Trophoblast cell (in vitro differentiated cells and primary cell): ENCODE measurements at regions not wholly inside any gene's neighbourhood (a gene's known extent, or its start where the extent isn't known, plus 50 kb on each side); places are given as distances from the start of the nearest gene placed in this dataset.

Experiments
- DNase-seq, 2 donors: peaks; one replicate each; pipeline ENCODE4 v3.0.0-alpha.2; 2016
- H2AFZ ChIP-seq: 2 replicates; pipeline ENCODE4 v1.6.1; 2013; ENCODE audit warnings: low read length, moderate library complexity, mild to moderate bottlenecking; ENCODE audit not compliant: insufficient read depth, poor library complexity
- H2AK5ac ChIP-seq: 2 replicates; pipeline ENCODE4 v1.6.1; 2013; ENCODE audit warnings: mild to moderate bottlenecking, low read length
- H2BK120ac ChIP-seq: 2 replicates; pipeline ENCODE4 v1.6.1; 2013; ENCODE audit warnings: low read length, mild to moderate bottlenecking, moderate library complexity; ENCODE audit not compliant: insufficient read depth, poor library complexity
- H2BK12ac ChIP-seq: 2 replicates; pipeline ENCODE4 v1.6.1; 2013; ENCODE audit warnings: mild to moderate bottlenecking, low read length, moderate library complexity
- H2BK5ac ChIP-seq: 2 replicates; pipeline ENCODE4 v1.6.1; 2013; ENCODE audit warnings: low read length, low read depth, moderate library complexity, mild to moderate bottlenecking; ENCODE audit not compliant: poor library complexity
- H3K14ac ChIP-seq: 2 replicates; pipeline ENCODE4 v1.6.1; 2013; ENCODE audit warnings: mild to moderate bottlenecking, low read length
- H3K18ac ChIP-seq: 2 replicates; pipeline ENCODE4 v1.6.1; 2013; ENCODE audit warnings: mild to moderate bottlenecking, low read length
- H3K23ac ChIP-seq: 2 replicates; pipeline ENCODE4 v1.6.1; 2013; ENCODE audit warnings: low read length
- H3K27ac ChIP-seq: 2 replicates; pipeline ENCODE4 v1.5.1; 2013; ENCODE audit warnings: low read depth, mild to moderate bottlenecking, inconsistent platforms, low read length, moderate library complexity
- H3K27me3 ChIP-seq: 2 replicates; pipeline ENCODE4 v1.6.1; 2013; ENCODE audit warnings: inconsistent platforms, mild to moderate bottlenecking, low read length, moderate library complexity; ENCODE audit not compliant: insufficient read depth
- H3K36me3 ChIP-seq, 2 experiments: 1 replicate in 1 of 2; 2 replicates in 1 of 2; pipeline ENCODE4 v1.6.1; 2013; ENCODE audit warnings: low read length in 2 of 2, mild to moderate bottlenecking in 2 of 2, moderate library complexity in 1 of 2; ENCODE audit not compliant: insufficient read depth in 2 of 2, control insufficient read depth in 1 of 2
- H3K4ac ChIP-seq: 2 replicates; pipeline ENCODE4 v1.6.1; 2013; ENCODE audit warnings: low read depth, mild to moderate bottlenecking, low read length, moderate library complexity
- H3K4me1 ChIP-seq, 2 experiments: 1 replicate in 1 of 2; 2 replicates in 1 of 2; pipeline ENCODE4 v1.6.1; 2013; ENCODE audit warnings: low read length in 2 of 2, mild to moderate bottlenecking in 2 of 2, moderate library complexity in 1 of 2; ENCODE audit not compliant: insufficient read depth in 2 of 2, control insufficient read depth in 1 of 2
- H3K4me2 ChIP-seq: 2 replicates; pipeline ENCODE4 v1.6.1; 2013; ENCODE audit warnings: inconsistent platforms, mild to moderate bottlenecking, low read length, moderate library complexity
- H3K4me3 ChIP-seq: 2 replicates; pipeline ENCODE4 v1.5.1; 2013; ENCODE audit warnings: mild to moderate bottlenecking, low read depth, low read length, inconsistent platforms
- H3K79me1 ChIP-seq: one replicate; pipeline ENCODE4 v1.6.1; 2013; ENCODE audit warnings: low read length
- H3K79me2 ChIP-seq: 2 replicates; pipeline ENCODE4 v1.6.1; 2013; ENCODE audit warnings: low read length, mild to moderate bottlenecking; ENCODE audit not compliant: control insufficient read depth, insufficient read depth, poor library complexity
- H3K9ac ChIP-seq: 2 replicates; pipeline ENCODE4 v1.6.1; 2013; ENCODE audit warnings: mild to moderate bottlenecking, low read length
- H3K9me3 ChIP-seq: 2 replicates; pipeline ENCODE4 v1.6.1; 2013; ENCODE audit warnings: low read depth, mild to moderate bottlenecking, control low read depth, inconsistent platforms, low read length; ENCODE audit not compliant: insufficient read depth
- H4K12ac ChIP-seq: 2 replicates; pipeline ENCODE4 v1.6.1; 2013; ENCODE audit warnings: low read depth, mild to moderate bottlenecking, low read length, moderate library complexity
- H4K8ac ChIP-seq: 2 replicates; pipeline ENCODE4 v1.6.1; 2013; ENCODE audit warnings: low read depth, mild to moderate bottlenecking, low read length, moderate library complexity
- H4K91ac ChIP-seq: one replicate; pipeline ENCODE4 v1.6.1; 2013; ENCODE audit warnings: low read depth, mild to moderate bottlenecking, low read length, moderate library complexity
- WGBS: extraction: QIAGEN DNeasy Blood & Tissue Kit; methylation state at CpG from one replicate; pipeline ENCODE4 v1.1.7; 2013; ENCODE audit warnings: missing lambda C conversion rate; ENCODE audit not compliant: insufficient read length, insufficient coverage; ENCODE audit errors: extremely low coverage; 5-methylcytosine and 5-hydroxymethylcytosine counted together

- H3K4ac ChIP-seq, result no peak overlapping the region
- no peaks in the 10 kb centered on the region for H3K4me1 ChIP-seq
- H2BK120ac ChIP-seq, result no peak overlapping the region
- no peak overlapping the region for H3K4me2 ChIP-seq
- H3K9me3 ChIP-seq, result no peaks in the 10 kb centered on the region
- H3K36me3 ChIP-seq, result no peaks in the 10 kb centered on the region
- no peak overlapping the region for H4K91ac ChIP-seq
- WGBS, result no CpG with 5 or more reads among the region's 3 CpGs
- H2BK12ac ChIP-seq, result no peak overlapping the region
- H4K12ac ChIP-seq, result no peak overlapping the region
- no peak overlapping the region for H3K27ac ChIP-seq
- no peak overlapping the region for H3K9ac ChIP-seq
- H3K79me2 ChIP-seq, result no peaks in the 10 kb centered on the region
- H3K18ac ChIP-seq, result no peak overlapping the region
- H3K27me3 ChIP-seq, result no peaks in the 10 kb centered on the region
- no peak overlapping the region for H3K4me3 ChIP-seq
- no peak overlapping the region for H3K14ac ChIP-seq
- no peak overlapping the region for H2AFZ ChIP-seq
- H3K23ac ChIP-seq, result no peak overlapping the region
- H3K79me1 ChIP-seq, result no peaks in the 10 kb centered on the region
- no peak for DNase-seq
- no peak overlapping the region for H2BK5ac ChIP-seq
- H4K8ac ChIP-seq, result no peak overlapping the region
- no peak overlapping the region for H2AK5ac ChIP-seq
These were observed 89.4 kb upstream of the TLL1 start for GRCh38 chr4:165783626-165784025.

- H2BK12ac ChIP-seq, result no peak overlapping the region
- no peak overlapping the region for H2BK5ac ChIP-seq
- no peaks in the 10 kb centered on the region for H3K79me1 ChIP-seq
- no peaks in the 10 kb centered on the region for H3K4me1 ChIP-seq
- no peak overlapping the region for H3K4me2 ChIP-seq
- H2AK5ac ChIP-seq, result no peak overlapping the region
- H3K18ac ChIP-seq, result no peak overlapping the region
- H3K4me3 ChIP-seq, result no peak overlapping the region
- no peak overlapping the region for H3K14ac ChIP-seq
- no peak for DNase-seq
- no peak overlapping the region for H3K4ac ChIP-seq
- no peak overlapping the region for H2AFZ ChIP-seq
- H3K36me3 ChIP-seq, result no peaks in the 10 kb centered on the region
- no peaks in the 10 kb centered on the region for H3K79me2 ChIP-seq
- no peaks in the 10 kb centered on the region for H3K9me3 ChIP-seq
- no peak overlapping the region for H3K9ac ChIP-seq
- H2BK120ac ChIP-seq, result no peak overlapping the region
- H4K8ac ChIP-seq, result no peak overlapping the region
- H4K12ac ChIP-seq, result no peak overlapping the region
- no peaks in the 10 kb centered on the region for H3K27me3 ChIP-seq
- no peak overlapping the region for H3K27ac ChIP-seq
- WGBS, result no CpG with 5 or more reads among the region's 1 CpG
- no peak overlapping the region for H4K91ac ChIP-seq
- no peak overlapping the region for H3K23ac ChIP-seq
These were observed 88.4 kb upstream of the TLL1 start for GRCh38 chr4:165784672-165785071.

- Histone ChIP-seq H3K27ac (no peak overlapping the region), H3K23ac (no peak overlapping the region), H3K4me2 (no peak overlapping the region), H3K4me3 (no peak overlapping the region), H3K36me3 (no peaks in the 10 kb centered on the region), H3K18ac (no peak overlapping the region), H3K27me3 (no peaks in the 10 kb centered on the region), H2AK5ac (no peak overlapping the region), H4K12ac (no peak overlapping the region), H3K9ac (no peak overlapping the region), H4K91ac (no peak overlapping the region), H4K8ac (no peak overlapping the region), H3K14ac (no peak overlapping the region), H3K9me3 (no peaks in the 10 kb centered on the region), H3K4ac (no peak overlapping the region), H3K4me1 (no peaks in the 10 kb centered on the region), H3K79me2 (no peaks in the 10 kb centered on the region), H2BK120ac (no peak overlapping the region), H2AFZ (no peak overlapping the region), H2BK5ac (no peak overlapping the region), H3K79me1 (no peaks in the 10 kb centered on the region), H2BK12ac (no peak overlapping the region)
- WGBS, result no CpG with 5 or more reads among the region's 2 CpGs
- no peak for DNase-seq
These were observed 87.7 kb upstream of the TLL1 start for GRCh38 chr4:165785337-165785736.

- no peak overlapping the region for H3K4me2 ChIP-seq
- no peak overlapping the region for H3K23ac ChIP-seq
- no peak overlapping the region for H4K8ac ChIP-seq
- H3K4me3 ChIP-seq, result no peak overlapping the region
- H3K18ac ChIP-seq, result no peak overlapping the region
- H3K36me3 ChIP-seq, result no peaks in the 10 kb centered on the region
- no peak overlapping the region for H4K91ac ChIP-seq
- H2BK5ac ChIP-seq, result no peak overlapping the region
- H2BK120ac ChIP-seq, result no peak overlapping the region
- no peak overlapping the region for H4K12ac ChIP-seq
- WGBS, result no CpG with 5 or more reads among the region's 4 CpGs
- no peaks in the 10 kb centered on the region for H3K4me1 ChIP-seq
- H2AK5ac ChIP-seq, result no peak overlapping the region
- H3K14ac ChIP-seq, result no peak overlapping the region
- H3K4ac ChIP-seq, result no peak overlapping the region
- H3K9me3 ChIP-seq, result no peaks in the 10 kb centered on the region
- H3K27me3 ChIP-seq, result no peaks in the 10 kb centered on the region
- DNase-seq, result peak in 1 of 2 donors; percentile 2
- H2AFZ ChIP-seq, result no peak overlapping the region
- no peaks in the 10 kb centered on the region for H3K79me1 ChIP-seq
- no peak overlapping the region for H2BK12ac ChIP-seq
- H3K9ac ChIP-seq, result no peak overlapping the region
- H3K79me2 ChIP-seq, result no peaks in the 10 kb centered on the region
- no peak overlapping the region for H3K27ac ChIP-seq
These were observed 85.3 kb upstream of the TLL1 start for GRCh38 chr4:165787516-165788274.
